Left cardiac atrium (tissue), 4 donors: ENCODE measurements at regions not wholly inside any gene's neighbourhood (a gene's known extent, or its start where the extent isn't known, plus 50 kb on each side); places are given as distances from the start of the nearest gene placed in this dataset.
A peak's percentile ranks its signal among the peaks of the same experiment; 100 is the strongest.

Experiments
- ATAC-seq, 2 donors: fragments of 200-7000 bp; cut with Tn5 transposase; one replicate each; pipeline ENCODE4 v1.9.1; 2020; ENCODE audit warnings: mild to moderate bottlenecking in 2 of 2, moderate library complexity in 2 of 2
- DNase-seq: peaks from one replicate; pipeline ENCODE4 v3.0.0-alpha.2; 2020
- intact Hi-C, 2 donors: fragments of 100-400 bp; cut with DNase I; formaldehyde crosslinking; loops; one replicate each; pipeline versions ENCODE4 v1.14.1 to v1.15.1; 2022 to 2023
- donor health status: DM: no; HTN: yes; CAD: no.
- donor health status: DM: no; HTN: yes; CAD: no; lungs with severe emphysema.
- donor health status: DM: yes; HTN: yes; CAD: no.
- donor health status: Dilated cardiomyopathy.

- DNase-seq, result no peak
- intact Hi-C loops, result no loop called here
- no peak for ATAC-seq
Measured at GRCh38 chr2:15783489-15783888, 156.9 kb upstream of the MYCN start.

GRCh38 chr2:15784106-15784885 is 156.1 kb upstream of the MYCN start:
- DNase-seq, result no peak
- intact Hi-C loops, result no loop called here
- ATAC-seq, result no peak

DNA sequence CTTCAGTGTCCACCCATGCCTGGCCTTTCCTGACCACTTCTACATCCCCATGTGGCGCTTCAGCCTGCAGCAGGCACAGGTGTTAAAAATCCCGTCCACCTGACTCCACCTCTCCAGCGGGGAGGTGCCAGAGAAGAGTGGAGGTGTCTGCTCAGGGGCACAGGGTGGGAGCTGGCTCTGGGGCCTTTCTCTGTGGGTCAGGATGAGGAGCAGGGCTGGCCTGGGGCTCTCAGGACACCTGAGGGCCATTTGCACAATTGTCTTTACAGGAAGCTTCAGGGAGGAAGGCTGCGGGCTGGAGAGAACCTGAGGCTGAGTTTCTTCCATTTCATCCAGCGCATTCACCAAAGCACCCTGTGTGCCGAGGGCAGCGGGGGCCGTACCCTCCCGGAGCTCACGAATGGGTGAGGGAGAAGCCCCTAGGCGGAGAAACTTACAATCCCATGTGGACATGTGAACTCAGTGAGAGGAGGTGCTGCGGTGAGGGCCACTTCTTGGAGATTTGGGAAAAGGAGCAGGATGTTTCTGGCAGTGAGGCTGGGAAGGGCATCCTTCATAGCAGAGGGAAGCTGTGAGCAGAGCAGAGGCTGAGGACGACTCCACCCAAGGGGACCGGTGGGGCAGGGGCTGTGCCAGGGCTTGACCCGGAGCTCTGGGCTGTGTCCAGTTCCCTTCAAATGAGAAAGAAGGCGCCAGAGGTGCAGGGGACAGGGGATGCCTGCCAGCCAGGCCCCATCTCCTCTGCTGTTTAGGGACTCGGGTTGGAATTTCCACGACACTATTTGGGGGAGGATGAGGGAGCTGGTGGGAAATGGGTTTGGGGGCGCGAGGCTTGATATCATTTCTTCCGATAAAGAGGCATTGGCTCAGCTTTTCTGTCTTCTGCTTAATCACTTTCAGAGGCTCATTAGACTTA is 155.2 kb upstream of the MYCN start:
- ATAC-seq (no peak), DNase-seq (no peak)
- intact Hi-C loops, result no loop called here

DNA sequence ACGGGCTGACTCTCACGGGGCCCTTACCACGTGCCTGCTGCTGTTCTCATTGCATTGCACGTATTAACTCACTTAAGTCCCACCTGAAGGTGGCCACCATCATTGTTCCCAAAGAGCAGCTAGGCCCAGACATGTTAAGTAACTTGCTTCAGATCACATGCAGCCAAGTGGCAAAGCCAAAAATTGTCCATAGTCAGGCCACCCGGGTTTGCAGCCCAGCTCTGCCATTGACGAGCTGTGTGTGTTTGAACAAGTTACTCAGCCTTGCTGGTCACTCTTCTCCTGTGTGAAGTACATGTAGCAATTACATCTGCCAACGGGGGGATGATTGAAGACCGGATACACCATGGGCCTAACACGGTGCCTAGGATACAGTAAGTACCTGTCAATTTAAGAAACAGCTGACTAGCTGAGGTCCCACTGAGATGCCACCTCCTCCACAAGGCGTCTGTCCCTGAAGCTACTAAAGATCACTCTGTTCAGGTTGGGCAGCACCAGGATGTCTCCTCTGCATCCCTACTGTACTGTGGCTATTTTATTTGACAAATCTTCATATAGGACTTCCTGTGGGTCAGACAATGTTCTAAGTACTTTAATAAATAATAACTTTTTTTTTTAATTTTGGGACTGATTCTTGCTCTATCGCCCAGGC is 154.2 kb upstream of the MYCN start:
- DNase-seq (no peak), ATAC-seq (no peak)
- intact Hi-C loops, result no loop called here

GRCh38 chr2:15786901-15787300 is 153.4 kb upstream of the MYCN start:
- intact Hi-C loops, result no loop called here
- no peak for ATAC-seq
- no peak for DNase-seq

- ATAC-seq, result no peak
Measured at GRCh38 chr2:15787535-15788454, 152.6 kb upstream of the MYCN start.

GRCh38 chr2:15788455-15788829 is 151.9 kb upstream of the MYCN start:
- DNase-seq (no peak), ATAC-seq (peak in 1 of 2 donors; percentile 15)
- intact Hi-C loops, result no loop called here

More at GRCh38 chr2:15787535-15788454, 152.6 kb upstream of the MYCN start:
- no peak for DNase-seq
- intact Hi-C loops, result no loop called here

GRCh38 chr2:15788830-15789229 is 151.5 kb upstream of the MYCN start:
- intact Hi-C loops, result no loop called here
- no peak for DNase-seq
- peak in 1 of 2 donors; percentile 27 for ATAC-seq

GRCh38 chr2:15789381-15790062 is 150.8 kb upstream of the MYCN start:
- intact Hi-C loops, result no loop called here
- DNase-seq (no peak), ATAC-seq (no peak)

DNA sequence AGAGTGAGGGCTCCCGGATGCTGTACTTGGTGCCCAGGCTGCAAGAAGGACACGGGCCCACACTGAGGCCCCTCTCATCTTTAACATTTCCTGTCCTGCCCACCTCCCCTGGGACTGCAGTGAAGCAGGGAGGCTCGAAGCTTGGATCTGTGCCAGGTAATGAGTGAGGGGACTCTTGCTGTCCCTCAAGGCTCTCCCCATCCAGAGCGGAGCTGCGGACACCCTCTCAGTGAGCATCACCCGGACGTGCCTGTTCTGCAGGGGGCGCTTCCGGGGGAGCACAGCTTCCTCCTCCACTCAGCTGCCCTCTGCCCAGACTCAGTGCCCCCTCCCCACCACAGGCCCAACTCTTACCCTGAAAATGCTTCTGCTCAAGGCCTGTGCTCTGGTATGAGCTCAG is 150.0 kb upstream of the MYCN start:
- ATAC-seq (no peak), DNase-seq (no peak)
- intact Hi-C loops, result no loop called here

DNA sequence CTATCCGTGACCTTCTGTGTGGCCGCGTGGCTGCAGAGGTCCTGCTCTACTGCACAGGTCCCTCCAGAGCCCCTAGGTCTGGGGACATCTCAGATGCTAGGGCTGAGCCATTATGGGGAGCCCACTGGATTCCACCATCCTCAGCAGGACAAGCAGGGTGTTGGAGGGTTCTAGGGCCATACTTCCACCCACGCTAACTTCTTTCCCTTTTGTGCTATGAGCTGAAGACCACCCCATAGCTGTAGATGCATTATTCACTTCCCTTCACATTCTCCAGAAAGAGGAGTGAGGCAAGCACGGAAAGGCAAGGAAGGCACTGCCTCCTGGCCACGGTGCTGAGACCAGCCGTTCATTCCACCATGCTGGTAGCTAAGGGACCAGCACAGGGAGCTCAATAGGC is 149.5 kb upstream of the MYCN start:
- DNase-seq, result no peak
- ATAC-seq, result no peak
- intact Hi-C loops, result no loop called here

GRCh38 chr2:15791294-15791693 is 149.1 kb upstream of the MYCN start:
- no peak for DNase-seq
- intact Hi-C loops, result no loop called here
- no peak for ATAC-seq

GRCh38 chr2:15792331-15792730 is 148.0 kb upstream of the MYCN start:
- intact Hi-C loops, result no loop called here
- no peak for DNase-seq
- ATAC-seq, result no peak

- intact Hi-C loops, result no loop called here
- ATAC-seq (no peak), DNase-seq (no peak)
Measured at GRCh38 chr2:15793078-15793913, 147.1 kb upstream of the MYCN start.

DNA sequence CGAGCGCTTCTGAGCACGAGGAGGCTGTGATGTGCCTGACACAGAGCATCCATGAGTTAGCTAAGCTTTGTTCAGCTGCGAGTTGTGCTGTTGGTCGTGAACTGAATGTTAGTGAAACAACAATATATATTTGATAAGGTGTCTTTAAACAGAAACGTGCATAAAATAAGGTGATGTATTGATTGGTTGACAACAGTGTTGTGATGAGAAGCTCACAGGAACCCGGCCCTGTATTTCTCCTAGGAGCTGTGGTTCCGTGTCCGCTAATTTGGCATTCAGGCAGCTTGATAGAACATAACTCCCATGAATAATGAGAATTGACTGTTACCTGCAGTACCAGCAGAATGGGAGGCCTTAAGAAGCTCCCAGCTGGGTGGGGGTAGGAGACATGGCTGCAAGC is 146.4 kb upstream of the MYCN start:
- ATAC-seq (no peak), DNase-seq (no peak)
- intact Hi-C loops, result no loop called here

DNA sequence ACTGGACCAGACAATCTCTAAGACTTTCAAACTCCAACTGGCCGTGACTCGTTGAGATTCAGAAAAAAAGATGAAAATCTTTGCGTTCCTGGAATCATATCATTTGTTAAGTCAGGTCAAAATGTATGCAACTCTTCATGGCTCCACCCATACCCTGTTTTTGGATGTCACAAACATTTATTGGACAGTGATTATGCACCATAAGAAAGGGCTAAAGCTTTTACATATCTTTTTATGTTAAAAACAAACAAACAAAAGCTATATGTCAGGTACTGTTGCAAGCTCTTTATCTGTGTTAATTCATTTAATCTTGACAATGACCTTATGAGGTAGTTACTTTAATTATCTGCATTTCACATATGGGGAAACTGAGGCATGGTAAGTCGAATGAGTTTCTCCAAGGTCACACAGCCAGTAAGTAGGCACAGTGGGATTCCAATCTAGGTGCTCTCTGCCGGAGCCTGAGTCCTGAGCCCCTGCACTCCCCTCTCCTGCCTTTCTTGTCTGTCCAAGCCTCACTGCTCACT is 145.7 kb upstream of the MYCN start:
- intact Hi-C loops, result no loop called here
- ATAC-seq (no peak), DNase-seq (no peak)

GRCh38 chr2:15795426-15795825 is 144.9 kb upstream of the MYCN start:
- intact Hi-C loops, result no loop called here
- ATAC-seq, result peak in 1 of 2 donors; percentile 27
- DNase-seq, result no peak
